ENCODE measurements at regions not wholly inside any gene's neighbourhood (a gene's known extent, or its start where the extent isn't known, plus 50 kb on each side); places are given as distances from the start of the nearest gene placed in this dataset.

GRCh38 chr6:22749696-22750095 is 180.3 kb downstream of the HDGFL1 start (continued):
- no peak for TF ChIP-seq SOX6 (IDR thresholded peaks at IDR 0.05)
- no peak for TF ChIP-seq SOX6 (CRISPR knock-in tag; IDR thresholded peaks at IDR 0.05)

DNA sequence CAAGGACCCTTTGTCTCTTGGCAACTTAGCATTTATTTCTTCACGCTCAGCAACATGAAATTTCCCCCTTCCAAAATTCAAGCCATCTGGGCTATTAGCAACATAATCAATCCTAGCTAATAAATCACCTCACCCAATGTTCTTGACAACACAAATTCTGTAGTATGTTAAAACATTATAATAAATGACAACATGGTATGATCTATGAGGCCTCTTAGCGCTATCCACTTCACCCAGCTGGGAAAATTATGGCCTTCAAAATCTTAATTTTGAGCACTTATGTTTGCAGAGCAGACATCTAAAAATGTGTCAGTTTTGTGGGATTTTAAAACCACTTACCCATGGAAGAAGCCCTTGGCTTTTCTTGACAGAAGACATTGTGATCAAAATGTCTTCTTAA is 181.9 kb downstream of the HDGFL1 start:
- DNase-seq (ENCODE audit: low spot score) (no peak), FAIRE-seq (no peak), ATAC-seq (no peak)
- no peak overlapping the region for H3K9ac ChIP-seq (ENCODE audit: insufficient read depth, low read depth, low read length)
- ChIA-PET CTCF (ENCODE audit: low intra/inter-chr PET ratio, low total read pairs) (no interaction called here), POLR2A (no interaction called here)
- H3K27ac ChIP-seq (ENCODE audit: extremely low read length, insufficient read depth, low read length) = no peak overlapping the region
- TF ChIP-seq ATF2 (CRISPR knock-in tag; IDR thresholded peaks at IDR 0.05) = no peak
- no peak for TF ChIP-seq ZNF468 (CRISPR knock-in tag; IDR thresholded peaks at IDR 0.05)
- TF ChIP-seq ZFAT (CRISPR knock-in tag; conservative IDR thresholded peaks at IDR 0.05) = no peak
- TF ChIP-seq ZNF639 (CRISPR knock-in tag; conservative IDR thresholded peaks at IDR 0.05) = no peak
- no peak for TF ChIP-seq ZBTB3 (CRISPR knock-in tag; IDR thresholded peaks at IDR 0.05; ENCODE audit: borderline replicate concordance, low read depth)
- no peak for TF ChIP-seq ZFP90 (CRISPR knock-in tag; IDR thresholded peaks at IDR 0.05; ENCODE audit: borderline replicate concordance)
- TF ChIP-seq ZNF816 (CRISPR knock-in tag; IDR thresholded peaks at IDR 0.05; ENCODE audit: borderline replicate concordance) = no peak
- no peak for TF ChIP-seq ATM (IDR thresholded peaks at IDR 0.05; ENCODE audit: borderline replicate concordance)
- no peak for TF ChIP-seq CBFB (CRISPR knock-in tag; IDR thresholded peaks at IDR 0.05)
- TF ChIP-seq, protein P1, sequence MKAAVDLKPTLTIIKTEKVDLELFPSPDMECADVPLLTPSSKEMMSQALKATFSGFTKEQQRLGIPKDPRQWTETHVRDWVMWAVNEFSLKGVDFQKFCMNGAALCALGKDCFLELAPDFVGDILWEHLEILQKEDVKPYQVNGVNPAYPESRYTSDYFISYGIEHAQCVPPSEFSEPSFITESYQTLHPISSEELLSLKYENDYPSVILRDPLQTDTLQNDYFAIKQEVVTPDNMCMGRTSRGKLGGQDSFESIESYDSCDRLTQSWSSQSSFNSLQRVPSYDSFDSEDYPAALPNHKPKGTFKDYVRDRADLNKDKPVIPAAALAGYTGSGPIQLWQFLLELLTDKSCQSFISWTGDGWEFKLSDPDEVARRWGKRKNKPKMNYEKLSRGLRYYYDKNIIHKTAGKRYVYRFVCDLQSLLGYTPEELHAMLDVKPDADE (CRISPR knock-in tag; IDR thresholded peaks at IDR 0.05) = no peak
- no peak for TF ChIP-seq MXD1 (CRISPR knock-in tag; IDR thresholded peaks at IDR 0.05)
- no peak for TF ChIP-seq ARID2 (CRISPR knock-in tag; IDR thresholded peaks at IDR 0.05; ENCODE audit: borderline replicate concordance)
- TF ChIP-seq IKZF4 (CRISPR knock-in tag; IDR thresholded peaks at IDR 0.05; ENCODE audit: borderline replicate concordance, low read depth, not compliant biosample characterization) = no peak
- no peaks in the 10 kb centered on the region for H3K4me1 ChIP-seq (ENCODE audit: insufficient read depth, low read length)
- H4K20me1 ChIP-seq (ENCODE audit: insufficient read depth, low read length) = no peaks in the 10 kb centered on the region
- no peaks in the 10 kb centered on the region for H3K36me3 ChIP-seq (replicated peaks in 1 of 2; ENCODE audit: control insufficient read depth in 1 of 2, insufficient read depth in 2 of 2, low read length in 2 of 2)
- BruUV-seq (replicated peaks) = no TSS peak
- intact Hi-C loops (cut with micrococcal nuclease; ENCODE audit: unreplicated experiment) = no loop called here
- H3K4me2 ChIP-seq (ENCODE audit: low read depth, low read length) = no peak overlapping the region
- peaks cover 90% of the 10 kb centered on the region for H3K9me3 ChIP-seq (ENCODE audit: low read length)
- no peak overlapping the region for H3K4me3 ChIP-seq (replicated peaks in 1 of 3; ENCODE audit: insufficient read depth in 1 of 3, low read depth in 2 of 3, low read length in 3 of 3)
- no peak overlapping the region for H2AFZ ChIP-seq (ENCODE audit: low read length)
- no peaks in the 10 kb centered on the region for H3K79me2 ChIP-seq (ENCODE audit: insufficient read depth, low read length)
- no peaks in the 10 kb centered on the region for H3K27me3 ChIP-seq (ENCODE audit: control insufficient read depth in 1 of 2, insufficient read depth in 2 of 2, low read length in 2 of 2)
- 40% methylated on average over 2 of the region's 2 CpGs for WGBS (ENCODE audit: low lambda C conversion rate)
- in situ Hi-C loops (cut with HindIII; ENCODE audit: extremely low pct_ligation_motif_present, low pct_unique_long_range_greater_than_20kb) = no loop called here

Measured in HepG2 (cell line).